GM23338 (cell line): ENCODE measurements at regions not wholly inside any gene's neighbourhood (a gene's known extent, or its start where the extent isn't known, plus 50 kb on each side); places are given as distances from the start of the nearest gene placed in this dataset.

ENCODE experiments used
- ATAC-seq: fragments of 200-7000 bp; cut with Tn5 transposase; 3 replicates; pipeline ENCODE4 v1.9.1; 2020
- DNase-seq: peaks from one replicate; pipeline ENCODE4 v3.0.0-alpha.2; 2015; ENCODE audit warnings: low spot score
- H2AFZ ChIP-seq: fragments of 200-600 bp; sonication (generic); 2 replicates; pipeline ENCODE4 v1.8.0; 2016; ENCODE audit warnings: antibody characterized with exemption, mild to moderate bottlenecking, moderate library complexity
- H3F3A ChIP-seq: fragments of 200-600 bp; sonication (generic); replicated peaks from 2 replicates; pipeline ENCODE4 v1.8.0; 2017; ENCODE audit warnings: antibody characterized with exemption, mixed run types, low read depth
- H3K27ac ChIP-seq: fragments of 200-600 bp; sonication (generic); 2 replicates; pipeline ENCODE4 v1.6.1; 2016; ENCODE audit warnings: low read depth
- H3K27me3 ChIP-seq: fragments of 200-600 bp; sonication (generic); 2 replicates; pipeline ENCODE4 v1.8.0; 2016; ENCODE audit warnings: mild to moderate bottlenecking, mixed run types, moderate library complexity; ENCODE audit not compliant: insufficient read depth
- H3K36me3 ChIP-seq: fragments of 200-600 bp; sonication (generic); 2 replicates; pipeline ENCODE4 v1.8.0; 2016; ENCODE audit warnings: mild to moderate bottlenecking; ENCODE audit not compliant: insufficient read depth
- H3K4me1 ChIP-seq: fragments of 200-600 bp; sonication (generic); 2 replicates; pipeline ENCODE4 v1.8.0; 2016; ENCODE audit warnings: mild to moderate bottlenecking, moderate library complexity; ENCODE audit not compliant: insufficient read depth
- H3K4me2 ChIP-seq: fragments of 200-600 bp; sonication (generic); 2 replicates; pipeline ENCODE4 v1.7.1; 2017; ENCODE audit warnings: mixed run types
- H3K4me3 ChIP-seq: fragments of 200-600 bp; sonication (generic); 2 replicates; pipeline ENCODE4 v1.6.1; 2016; ENCODE audit warnings: mixed run types
- H3K79me2 ChIP-seq: fragments of 200-600 bp; sonication (generic); replicated peaks from 2 replicates; pipeline ENCODE4 v1.8.0; 2017; ENCODE audit warnings: mild to moderate bottlenecking; ENCODE audit not compliant: insufficient read depth
- H3K9me2 ChIP-seq: fragments of 200-600 bp; sonication (generic); 2 replicates; pipeline ENCODE4 v1.8.0; 2017; ENCODE audit not compliant: insufficient read depth
- H4K20me1 ChIP-seq: fragments of 200-600 bp; sonication (generic); replicated peaks from 2 replicates; pipeline ENCODE4 v1.8.0; 2017; ENCODE audit warnings: mild to moderate bottlenecking; ENCODE audit not compliant: insufficient read depth
- H3K27ac Mint-ChIP-seq: 2 replicates; pipeline ENCODE4 v1.8.0; 2020; ENCODE audit warnings: inconsistent platforms, mild to moderate bottlenecking, moderate library complexity, mixed read lengths
- H3K27me3 Mint-ChIP-seq: 3 replicates; pipeline ENCODE4 v1.8.0; 2022; ENCODE audit warnings: low read depth, mild to moderate bottlenecking, moderate library complexity, mixed read lengths, inconsistent platforms; ENCODE audit not compliant: insufficient read depth, poor library complexity
- H3K36me3 Mint-ChIP-seq: 3 replicates; pipeline ENCODE4 v1.8.0; 2021; ENCODE audit warnings: low read depth, mild to moderate bottlenecking, inconsistent platforms, moderate library complexity, mixed read lengths
- H3K4me1 Mint-ChIP-seq: 3 replicates; pipeline ENCODE4 v1.8.0; 2020; ENCODE audit warnings: mild to moderate bottlenecking, inconsistent platforms, mixed read lengths
- H3K4me3 Mint-ChIP-seq: 3 replicates; pipeline ENCODE4 v1.8.0; 2021; ENCODE audit warnings: moderate library complexity, mild to moderate bottlenecking, inconsistent platforms, mixed read lengths
- H3K9me3 Mint-ChIP-seq: 3 replicates; pipeline ENCODE4 v1.8.0; 2020; ENCODE audit warnings: moderate library complexity, mild to moderate bottlenecking, inconsistent platforms, mixed read lengths
- CREB1 ChIP-seq: fragments of 250-450 bp; sonication (Bioruptor Pico); IDR thresholded peaks from 2 replicates; pipeline ENCODE4 v1.5.0; 2020; ENCODE audit warnings: low read depth, mild to moderate bottlenecking, moderate library complexity
- CTCF ChIP-seq, 2 experiments: fragments of 200-600 bp in 1 of 2; sonication (generic) in 1 of 2; conservative IDR thresholded peaks; 2 replicates each; pipeline versions ENCODE4 v1.5.1 to v1.6.1; 2016 to 2017; ENCODE audit warnings: antibody characterized with exemption in 2 of 2, low read depth in 2 of 2, mild to moderate bottlenecking in 2 of 2, moderate library complexity in 1 of 2
- ETS1 ChIP-seq: IDR thresholded peaks from 2 replicates; pipeline ENCODE4 v1.6.1; 2016; ENCODE audit warnings: antibody characterized with exemption
- EZH2 ChIP-seq: fragments of 200-600 bp; sonication (generic); IDR thresholded peaks from one replicate; pipeline ENCODE4 v1.8.0; 2017; ENCODE audit warnings: antibody characterized with exemption, mild to moderate bottlenecking, low read depth; ENCODE audit not compliant: unreplicated experiment
- EZH2phosphoT487 ChIP-seq: fragments of 200-600 bp; sonication (generic); IDR thresholded peaks from one replicate; pipeline ENCODE4 v1.8.1; 2018; ENCODE audit warnings: antibody characterized with exemption; ENCODE audit not compliant: unreplicated experiment
- JUNB ChIP-seq: IDR thresholded peaks from one replicate; pipeline ENCODE4 v1.6.1; 2016; ENCODE audit warnings: antibody characterized with exemption; ENCODE audit not compliant: unreplicated experiment
- NANOG ChIP-seq: IDR thresholded peaks from 2 replicates; pipeline ENCODE4 v1.6.1; 2016; ENCODE audit warnings: antibody characterized with exemption, borderline replicate concordance
- POLR2AphosphoS5 ChIP-seq: IDR thresholded peaks from 2 replicates; pipeline ENCODE4 v1.6.1; 2016; ENCODE audit warnings: antibody characterized with exemption, low read depth
- REST ChIP-seq: IDR thresholded peaks from one replicate; pipeline ENCODE4 v1.6.1; 2018; ENCODE audit warnings: antibody characterized with exemption; ENCODE audit not compliant: unreplicated experiment
- STAT1 ChIP-seq: IDR thresholded peaks from one replicate; pipeline ENCODE4 v1.6.1; 2016; ENCODE audit warnings: antibody characterized with exemption; ENCODE audit not compliant: unreplicated experiment
- ZNF114 ChIP-seq: fragments of 250-450 bp; sonication (Bioruptor Pico); IDR thresholded peaks from 2 replicates; pipeline ENCODE4 v1.5.0; 2020; ENCODE audit warnings: mild to moderate bottlenecking, moderate library complexity
- ZNF331 ChIP-seq: fragments of 250-450 bp; sonication (Bioruptor Pico); IDR thresholded peaks from 2 replicates; pipeline ENCODE4 v1.5.0; 2020; ENCODE audit warnings: low read depth, mild to moderate bottlenecking, moderate library complexity
- ZNF462 ChIP-seq: fragments of 250-450 bp; sonication (Bioruptor Pico); IDR thresholded peaks from 2 replicates; pipeline ENCODE4 v1.5.0; 2020; ENCODE audit warnings: mild to moderate bottlenecking, moderate library complexity

- Mint-ChIP-seq H3K27me3 (peaks cover 1% of the 10 kb centered on the region), H3K4me3 (no peak overlapping the region), H3K4me1 (no peaks in the 10 kb centered on the region), H3K9me3 (no peaks in the 10 kb centered on the region), H3K27ac (0 out of 2 replicates have a peak overlapping the region, but pooled peaks have one; percentile 9), H3K36me3 (no peaks in the 10 kb centered on the region)
- no peak overlapping the region for H3K27ac ChIP-seq
- no peaks in the 10 kb centered on the region for H4K20me1 ChIP-seq
- no peak overlapping the region for H3K4me2 ChIP-seq
- H3K27me3 ChIP-seq: no peaks in the 10 kb centered on the region
- no peaks in the 10 kb centered on the region for H3K79me2 ChIP-seq
- no peak overlapping the region for H3K4me3 ChIP-seq
- no peaks in the 10 kb centered on the region for H3K36me3 ChIP-seq
- TF ChIP-seq ZNF114: no peak
- no peak for TF ChIP-seq EZH2phosphoT487
- TF ChIP-seq JUNB: no peak
- no peak for TF ChIP-seq ETS1
- TF ChIP-seq EZH2: no peak
- no peak for TF ChIP-seq STAT1
- no peak for TF ChIP-seq REST
- TF ChIP-seq NANOG: no peak
- TF ChIP-seq POLR2AphosphoS5: no peak
- TF ChIP-seq CTCF (conservative IDR thresholded peaks at IDR 0.05; ENCODE audit: low read depth in 2 of 2): no peak
- TF ChIP-seq ZNF462 (CRISPR knock-in tag): no peak
- TF ChIP-seq ZNF331 (CRISPR knock-in tag): no peak
- no peak for TF ChIP-seq CREB1 (CRISPR knock-in tag)
- peaks cover 4% of the 10 kb centered on the region; the same call in 1 of the 2 replicates for H3K9me2 ChIP-seq
- DNase-seq (no peak), ATAC-seq (no peak)
- 0 out of 2 replicates have a peak, but pooled peaks cover 1% of the 10 kb centered on the region for H3K4me1 ChIP-seq
- H2AFZ ChIP-seq: no peak overlapping the region
- H3F3A ChIP-seq: no peaks in the 10 kb centered on the region
Measured at GRCh38 chr18:56315363-56315762, 323.0 kb downstream of the TXNL1 start.
